GM18498 (cell line): ENCODE measurements at regions not wholly inside any gene's neighbourhood (a gene's known extent, or its start where the extent isn't known, plus 50 kb on each side); places are given as distances from the start of the nearest gene placed in this dataset.

Experiments
- ATAC-seq: cut with Tn5 transposase; IDR thresholded peaks from one replicate; pipeline ENCODE4 v1.9.1; 2021; ENCODE audit warnings: mild to moderate bottlenecking, moderate library complexity; ENCODE audit not compliant: unreplicated experiment

- ATAC-seq: no peak
These were observed 314.7 kb downstream of the METTL4 start for GRCh38 chr18:2256577-2256976.

GRCh38 chr18:2258954-2259353 lies 312.4 kb downstream of the METTL4 start:
- no peak for ATAC-seq

GRCh38 chr18:2263303-2263890 lies 307.9 kb downstream of the METTL4 start:
- no peak for ATAC-seq

GRCh38 chr18:2274613-2275012 lies 296.7 kb downstream of the METTL4 start:
- ATAC-seq: no peak

- no peak for ATAC-seq
These were observed 290.2 kb downstream of the METTL4 start for GRCh38 chr18:2281086-2281485.

- no peak for ATAC-seq
These were observed 289.6 kb downstream of the METTL4 start for GRCh38 chr18:2281523-2282199.

GRCh38 chr18:2293109-2293839 lies 278.0 kb downstream of the METTL4 start:
- no peak for ATAC-seq

- no peak for ATAC-seq
These were observed 270.0 kb downstream of the METTL4 start for GRCh38 chr18:2301316-2301715.

- no peak for ATAC-seq
These were observed 269.3 kb downstream of the METTL4 start for GRCh38 chr18:2302012-2302411.

GRCh38 chr18:2302628-2303516 lies 268.4 kb downstream of the METTL4 start:
- ATAC-seq: no peak

GRCh38 chr18:2303517-2304238 lies 267.6 kb downstream of the METTL4 start:
- ATAC-seq: no peak

GRCh38 chr18:2304378-2305175 lies 266.7 kb downstream of the METTL4 start:
- no peak for ATAC-seq

GRCh38 chr18:2306606-2307005 lies 264.7 kb downstream of the METTL4 start:
- ATAC-seq: no peak

GRCh38 chr18:2310886-2311285 lies 260.4 kb downstream of the METTL4 start:
- no peak for ATAC-seq

GRCh38 chr18:2312440-2312839 lies 258.9 kb downstream of the METTL4 start:
- peak; percentile 87 for ATAC-seq

- no peak for ATAC-seq
These were observed 258.0 kb downstream of the METTL4 start for GRCh38 chr18:2313332-2313731.

GRCh38 chr18:2316082-2316750 lies 255.1 kb downstream of the METTL4 start:
- ATAC-seq: no peak

- no peak for ATAC-seq
These were observed 254.3 kb downstream of the METTL4 start for GRCh38 chr18:2316751-2317696.
